ENCODE measurements at regions not wholly inside any gene's neighbourhood (a gene's known extent, or its start where the extent isn't known, plus 50 kb on each side); places are given as distances from the start of the nearest gene placed in this dataset.

- DNase-seq (ENCODE audit: low read depth in 1 of 2, low spot score in 1 of 2) (no peak), FAIRE-seq (no peak), ATAC-seq (no peak)
- Histone ChIP-seq H3K4me3 (no peak overlapping the region), H3K4me1 (peaks cover 4% of the 10 kb centered on the region; the same call in 1 of the 3 replicates), H3K27ac (no peak overlapping the region), H3K4me2 (no peak overlapping the region), H3K9me3 (no peaks in the 10 kb centered on the region)
- ChIA-PET POLR2A (no interaction called here), CTCF (interaction anchor here (0.6 kb wide), 2 partner anchors 428 to 1385 kb away, joined by 3 read pairs; no protein-coding TSS in a partner anchor)
- 77% methylated on average over 3 of the region's 3 CpGs for WGBS (ENCODE audit: missing lambda C conversion rate)
- TF ChIP-seq POLR2AphosphoS2 (conservative IDR thresholded peaks at IDR 0.05; ENCODE audit: low read length): no peak
- no peak for TF ChIP-seq MYC (IDR thresholded peaks at IDR 0.05; ENCODE audit: borderline replicate concordance, low read length)
- TF ChIP-seq HMGXB4 (CRISPR knock-in tag; IDR thresholded peaks at IDR 0.05; ENCODE audit: borderline replicate concordance): no peak
- TF ChIP-seq CTCF (IDR thresholded peaks at IDR 0.05): no peak
- no peak for TF ChIP-seq NPAS2 (CRISPR knock-in tag; IDR thresholded peaks at IDR 0.05; ENCODE audit: borderline replicate concordance)
- TF ChIP-seq MAX (IDR thresholded peaks at IDR 0.05): no peak
Measured at GRCh38 chr11:109140857-109141515, 281.0 kb upstream of the C11orf87 start.

- DNase-seq (ENCODE audit: low read depth in 1 of 2, low spot score in 1 of 2) (no peak), ATAC-seq (no peak), FAIRE-seq (no peak)
- CTCF ChIA-PET: no interaction called here
- H3K9me3 ChIP-seq: no peaks in the 10 kb centered on the region
- H3K27ac ChIP-seq: no peak overlapping the region
- TF ChIP-seq FOSL2 (IDR thresholded peaks at IDR 0.05): no peak
- TF ChIP-seq FOSL2 (CRISPR knock-in tag; IDR thresholded peaks at IDR 0.05): no peak
- TF ChIP-seq FOSB (CRISPR knock-in tag; IDR thresholded peaks at IDR 0.05): no peak
- TF ChIP-seq EHMT2 (IDR thresholded peaks at IDR 0.05; ENCODE audit: low read depth): no peak
- no peak for TF ChIP-seq GATA3 (IDR thresholded peaks at IDR 0.05; ENCODE audit: borderline replicate concordance)
- no peak for TF ChIP-seq ZSCAN20 (CRISPR knock-in tag; IDR thresholded peaks at IDR 0.05)
- TF ChIP-seq RCOR1 (IDR thresholded peaks at IDR 0.05; ENCODE audit: low read depth, low read length): no peak
- TF ChIP-seq CBX8 (IDR thresholded peaks at IDR 0.05): no peak
- TF ChIP-seq CHD4 (IDR thresholded peaks at IDR 0.05; ENCODE audit: borderline replicate concordance): no peak
- TF ChIP-seq CHD2 (IDR thresholded peaks at IDR 0.05; ENCODE audit: low read length, partially characterized antibody): no peak
- TF ChIP-seq RFX5 (IDR thresholded peaks at IDR 0.05): no peak
- TF ChIP-seq HOXB5 (CRISPR knock-in tag; IDR thresholded peaks at IDR 0.05): no peak
- TF ChIP-seq NPAS2 (CRISPR knock-in tag; IDR thresholded peaks at IDR 0.05; ENCODE audit: borderline replicate concordance): no peak
- TF ChIP-seq POLR2A (IDR thresholded peaks at IDR 0.05; ENCODE audit: low read length): no peak
- TF ChIP-seq MAX (IDR thresholded peaks at IDR 0.05): no peak
- TF ChIP-seq HOXB13 (CRISPR knock-in tag; IDR thresholded peaks at IDR 0.05; ENCODE audit: low read depth): no peak
- no peak overlapping the region for H3K4me2 ChIP-seq
- POLR2A ChIA-PET: no interaction called here
- 68% methylated on average over 14 of the region's 14 CpGs for WGBS (ENCODE audit: missing lambda C conversion rate)
- no peak overlapping the region for H3K4me3 ChIP-seq
- H3K4me1 ChIP-seq: no peaks in the 10 kb centered on the region
Measured at GRCh38 chr11:109145287-109145686, 276.7 kb upstream of the C11orf87 start.

GRCh38 chr11:109147726-109148125 lies 274.3 kb upstream of the C11orf87 start:
- ATAC-seq (no peak), FAIRE-seq (no peak), DNase-seq (ENCODE audit: low read depth in 1 of 2, low spot score in 1 of 2) (no peak)
- Histone ChIP-seq H3K4me1 (no peaks in the 10 kb centered on the region), H3K27ac (no peak overlapping the region), H3K4me3 (no peak overlapping the region), H3K4me2 (no peak overlapping the region), H3K9me3 (no peaks in the 10 kb centered on the region)
- ChIA-PET CTCF (no interaction called here), POLR2A (no interaction called here)
- TF ChIP-seq EHMT2 (IDR thresholded peaks at IDR 0.05; ENCODE audit: low read depth): no peak
- no peak for TF ChIP-seq MAX (IDR thresholded peaks at IDR 0.05)
- TF ChIP-seq HDAC2 (IDR thresholded peaks at IDR 0.05): no peak
- TF ChIP-seq FOXS1 (CRISPR knock-in tag; IDR thresholded peaks at IDR 0.05): no peak
- TF ChIP-seq TFCP2L1 (CRISPR knock-in tag; IDR thresholded peaks at IDR 0.05): no peak
- no peak for TF ChIP-seq HMGXB4 (CRISPR knock-in tag; IDR thresholded peaks at IDR 0.05; ENCODE audit: borderline replicate concordance)
- no peak for TF ChIP-seq JUN (IDR thresholded peaks at IDR 0.05)
- no peak for TF ChIP-seq CBX8 (IDR thresholded peaks at IDR 0.05)
- TF ChIP-seq ZC3H11A (IDR thresholded peaks at IDR 0.05): no peak
- TF ChIP-seq KDM1A (IDR thresholded peaks at IDR 0.05; ENCODE audit: low read depth): no peak
- TF ChIP-seq BHLHE40 (IDR thresholded peaks at IDR 0.05; ENCODE audit: low read depth, low read length): no peak
